ENCODE measurements at regions not wholly inside any gene's neighbourhood (a gene's known extent, or its start where the extent isn't known, plus 50 kb on each side); places are given as distances from the start of the nearest gene placed in this dataset.

GRCh38 chrX:578531-578930 is 52.1 kb upstream of the SHOX start:
- no peak for DNase-seq (ENCODE audit: low spot score in 2 of 2, unreplicated experiment in 2 of 2)
- no peak overlapping the region for H3K27ac Mint-ChIP-seq
- H3K27me3 Mint-ChIP-seq (ENCODE audit: low read depth) = peaks cover 3% of the 10 kb centered on the region
- H3K4me3 Mint-ChIP-seq = no peak overlapping the region
- peaks cover 26% of the 10 kb centered on the region for H3K9me3 Mint-ChIP-seq
- no peak for TF ChIP-seq CTCF (IDR thresholded peaks at IDR 0.05; ENCODE audit: unreplicated experiment)
- H3K36me3 Mint-ChIP-seq = no peaks in the 10 kb centered on the region
- H3K4me1 Mint-ChIP-seq = no peaks in the 10 kb centered on the region

- DNase-seq (ENCODE audit: low spot score in 2 of 2, unreplicated experiment in 2 of 2) = no peak
- Mint-ChIP-seq H3K4me1 (no peaks in the 10 kb centered on the region), H3K27ac (no peak overlapping the region), H3K36me3 (no peaks in the 10 kb centered on the region), H3K27me3 (ENCODE audit: low read depth) (peaks cover 4% of the 10 kb centered on the region), H3K9me3 (peaks cover 26% of the 10 kb centered on the region), H3K4me3 (no peak overlapping the region)
- no peak for TF ChIP-seq CTCF (IDR thresholded peaks at IDR 0.05; ENCODE audit: unreplicated experiment)
Observed at GRCh38 chrX:580030-580429, 50.6 kb upstream of the SHOX start.

All from mesothelial cell of epicardium (in vitro differentiated cells).